ENCODE measurements at regions not wholly inside any gene's neighbourhood (a gene's known extent, or its start where the extent isn't known, plus 50 kb on each side); places are given as distances from the start of the nearest gene placed in this dataset.

DNA sequence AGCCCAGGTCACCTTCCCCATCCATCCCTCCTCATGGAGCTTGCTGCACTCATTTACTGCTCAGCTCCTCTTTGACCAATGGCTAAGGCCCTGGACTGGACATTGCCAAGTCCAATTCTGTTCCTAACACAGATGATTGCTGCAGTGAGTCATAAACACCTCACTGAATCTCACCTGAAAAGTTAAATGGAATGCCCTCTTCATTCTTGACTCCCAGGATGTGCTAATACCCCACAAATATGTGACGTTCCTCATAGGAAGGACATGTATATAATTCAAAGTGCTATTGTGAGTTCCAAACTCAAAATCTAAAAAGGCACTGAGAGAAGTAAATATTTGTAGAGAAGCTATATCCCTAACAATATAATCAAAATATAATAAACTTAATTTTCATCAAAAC, 73.5 kb upstream of the DLX6 start:
- no peak for DNase-seq

DNA sequence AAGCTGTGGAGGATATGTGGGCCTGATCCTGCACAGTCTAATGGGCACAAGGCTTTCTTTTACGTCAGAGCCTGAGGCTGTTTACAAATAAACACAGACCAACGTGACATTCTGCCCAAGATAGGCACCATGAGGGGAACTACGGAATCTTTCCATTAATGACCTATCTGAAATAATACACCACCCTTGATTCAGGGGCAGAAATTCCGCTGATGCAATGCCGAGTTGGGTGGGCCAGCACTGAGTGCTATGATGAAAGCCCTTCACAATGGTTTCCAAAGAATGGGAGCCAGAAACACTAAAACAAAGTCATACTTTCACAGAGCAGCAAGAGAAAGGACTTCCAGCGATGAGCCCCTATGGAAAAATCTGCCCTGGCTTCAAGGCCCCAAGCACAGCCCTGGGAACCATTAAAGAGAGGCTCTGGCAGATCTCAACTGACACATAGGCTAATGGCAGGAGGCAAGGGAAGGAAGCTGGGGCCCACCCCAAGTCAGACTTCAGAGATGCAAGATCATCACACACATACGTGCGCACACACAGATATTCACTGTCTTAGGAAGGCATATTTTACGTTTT, 72.2 kb upstream of the DLX6 start:
- no peak for DNase-seq

DNA sequence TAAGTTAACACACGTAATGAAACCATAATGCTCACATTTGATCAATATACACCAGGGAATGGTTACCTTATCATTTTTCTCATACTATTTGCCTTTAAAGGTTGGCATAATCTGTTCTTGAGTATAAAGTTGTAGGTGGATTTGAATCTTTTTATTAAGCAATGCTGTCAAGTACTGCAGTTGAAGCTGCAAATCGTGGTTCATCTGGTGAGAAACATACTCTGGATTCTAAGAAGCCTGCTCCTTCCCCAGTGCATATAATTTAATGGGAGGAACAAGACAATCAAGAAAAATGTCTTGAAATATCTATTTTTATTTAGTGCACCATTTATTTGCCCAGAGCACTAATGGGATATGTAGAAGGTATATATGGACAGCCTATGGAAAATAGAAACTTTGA, 68.7 kb upstream of the DLX6 start:
- no peak for DNase-seq

DNA sequence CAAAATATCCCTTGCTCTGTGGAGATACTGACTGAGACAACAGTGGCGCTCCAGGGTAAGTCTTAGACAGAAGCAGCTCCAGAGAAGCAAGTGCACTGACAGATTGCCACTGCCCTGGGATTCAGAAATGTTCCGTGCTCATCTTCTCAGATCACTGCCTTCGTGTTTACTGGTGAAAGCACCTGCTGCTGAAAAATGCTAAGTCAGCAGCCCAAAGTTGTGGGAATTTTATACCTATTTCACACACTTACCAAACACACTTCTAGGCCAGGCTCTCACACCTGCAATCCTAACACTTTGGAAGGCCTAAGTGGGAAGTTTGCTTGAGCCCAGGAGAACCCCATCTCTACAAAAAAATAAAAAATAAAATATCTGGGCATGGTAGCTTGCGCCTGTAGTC, 63.2 kb upstream of the DLX6 start:
- no peak for DNase-seq

DNA sequence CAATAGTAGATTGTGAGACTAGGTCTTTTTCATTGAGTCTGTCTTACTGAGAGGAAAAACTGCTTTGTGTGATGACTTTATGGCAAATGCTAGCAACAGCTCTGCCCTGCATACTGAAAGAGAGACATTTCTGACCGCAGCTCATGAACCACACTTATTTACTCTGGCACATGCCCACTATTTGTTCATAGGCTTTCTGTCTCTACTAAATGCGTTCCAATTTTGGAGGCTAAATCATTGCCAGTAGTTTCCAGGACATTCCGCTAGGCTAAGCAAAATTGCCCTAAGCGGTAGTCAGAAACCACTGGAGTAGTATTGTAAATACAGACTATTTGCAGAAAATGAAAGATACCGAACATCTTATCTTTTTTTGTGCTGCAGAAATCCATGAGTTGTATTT, 55.6 kb upstream of the DLX6 start:
- DNase-seq: no peak

DNA sequence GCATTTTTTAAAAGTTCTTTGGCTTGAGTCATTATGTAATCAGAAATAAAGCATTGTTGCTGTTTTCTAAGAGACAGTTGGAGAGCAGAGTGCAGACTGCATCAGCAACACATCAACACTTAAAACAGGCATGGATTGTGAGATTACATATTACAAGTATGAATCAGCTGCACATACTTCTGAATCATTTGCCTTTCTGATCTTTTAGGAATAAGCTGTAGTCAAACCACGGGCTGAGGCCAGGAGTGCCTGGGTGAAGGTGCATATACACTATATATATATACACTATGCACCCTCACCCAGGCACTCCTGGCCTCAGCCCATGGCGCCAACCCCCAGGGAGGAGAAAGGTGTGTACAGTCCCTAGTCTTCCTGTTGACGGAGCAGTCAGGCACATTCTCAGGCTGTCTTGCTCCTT, 52.4 kb upstream of the DLX6 start:
- DNase-seq: no peak

DNA sequence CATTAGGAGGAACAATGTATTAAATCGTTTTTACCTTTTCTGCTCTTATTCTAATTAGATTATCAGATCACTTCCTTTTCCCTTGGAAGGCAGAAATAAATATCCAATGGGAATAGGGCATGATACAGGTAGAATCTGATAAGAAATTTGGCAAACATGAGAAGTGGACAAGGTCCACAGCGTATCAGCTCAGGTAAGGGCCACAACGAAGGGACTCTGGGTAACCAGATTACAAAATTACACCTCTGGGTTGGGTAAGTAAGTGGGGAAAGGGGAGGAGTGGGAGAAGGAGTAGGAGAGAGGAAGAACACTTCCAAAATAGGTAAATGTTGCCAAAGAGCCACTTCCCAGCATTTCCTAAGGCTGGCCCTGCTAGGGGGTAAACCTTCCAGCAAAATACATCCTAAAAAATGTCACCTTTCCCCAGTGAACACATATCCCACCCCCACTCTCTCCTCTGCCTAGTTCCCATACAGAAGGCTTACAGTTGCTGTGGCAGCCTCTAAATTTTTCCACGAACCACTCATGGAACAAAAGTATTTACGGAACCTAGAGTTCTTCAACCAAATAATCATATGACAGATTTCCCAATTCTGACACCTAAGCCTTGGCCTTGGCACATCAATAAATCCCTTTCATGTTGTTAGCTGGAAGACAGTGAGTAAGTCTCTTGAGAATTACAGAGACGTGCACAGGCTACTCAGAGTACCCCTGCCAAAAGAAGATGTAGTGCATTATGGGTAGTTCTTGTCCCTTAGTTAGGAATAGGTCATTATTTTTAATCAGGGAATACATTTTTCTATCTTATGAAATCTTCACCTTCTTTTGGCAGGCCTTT, 51.5 kb upstream of the DLX6 start:
- no peak for DNase-seq

Data from stimulated activated naive CD4-positive, alpha-beta T cell (primary cell).